Upper lobe of right lung (tissue), 1 donor: ENCODE measurements at regions not wholly inside any gene's neighbourhood (a gene's known extent, or its start where the extent isn't known, plus 50 kb on each side); places are given as distances from the start of the nearest gene placed in this dataset.

Source experiments
- ATAC-seq: fragments of 200-7000 bp; cut with Tn5 transposase; one replicate; pipeline ENCODE4 v1.9.1; 2020; ENCODE audit warnings: mild to moderate bottlenecking, moderate library complexity
- DNase-seq: peaks from one replicate; pipeline ENCODE4 v3.0.0-alpha.2; 2020
- H3K27ac ChIP-seq: fragments of 200-600 bp; one replicate; pipeline ENCODE4 v1.8.0; 2022
- H3K27me3 ChIP-seq: fragments of 200-600 bp; one replicate; pipeline ENCODE4 v1.8.0; 2022; ENCODE audit warnings: mild to moderate bottlenecking
- H3K36me3 ChIP-seq: fragments of 200-600 bp; one replicate; pipeline ENCODE4 v1.8.0; 2022
- H3K4me1 ChIP-seq: fragments of 200-600 bp; one replicate; pipeline ENCODE4 v1.8.0; 2022
- H3K4me3 ChIP-seq: fragments of 200-600 bp; one replicate; pipeline ENCODE4 v1.8.0; 2022; ENCODE audit warnings: mild to moderate bottlenecking
- H3K9me3 ChIP-seq: fragments of 200-600 bp; one replicate; pipeline ENCODE4 v1.8.0; 2022
- intact Hi-C: fragments of 100-400 bp; cut with DNase I; formaldehyde crosslinking; loops from one replicate; pipeline ENCODE4 v1.11.0; 2022
- TF ChIP-seq, protein P1 (sequence below): fragments of 200-600 bp; IDR thresholded peaks from one replicate; pipeline ENCODE4 v1.8.0; 2022; ENCODE audit warnings: antibody characterized with exemption
- donor health status: DM: no; HTN: yes; CAD: no; lungs with severe emphysema.

DNA sequence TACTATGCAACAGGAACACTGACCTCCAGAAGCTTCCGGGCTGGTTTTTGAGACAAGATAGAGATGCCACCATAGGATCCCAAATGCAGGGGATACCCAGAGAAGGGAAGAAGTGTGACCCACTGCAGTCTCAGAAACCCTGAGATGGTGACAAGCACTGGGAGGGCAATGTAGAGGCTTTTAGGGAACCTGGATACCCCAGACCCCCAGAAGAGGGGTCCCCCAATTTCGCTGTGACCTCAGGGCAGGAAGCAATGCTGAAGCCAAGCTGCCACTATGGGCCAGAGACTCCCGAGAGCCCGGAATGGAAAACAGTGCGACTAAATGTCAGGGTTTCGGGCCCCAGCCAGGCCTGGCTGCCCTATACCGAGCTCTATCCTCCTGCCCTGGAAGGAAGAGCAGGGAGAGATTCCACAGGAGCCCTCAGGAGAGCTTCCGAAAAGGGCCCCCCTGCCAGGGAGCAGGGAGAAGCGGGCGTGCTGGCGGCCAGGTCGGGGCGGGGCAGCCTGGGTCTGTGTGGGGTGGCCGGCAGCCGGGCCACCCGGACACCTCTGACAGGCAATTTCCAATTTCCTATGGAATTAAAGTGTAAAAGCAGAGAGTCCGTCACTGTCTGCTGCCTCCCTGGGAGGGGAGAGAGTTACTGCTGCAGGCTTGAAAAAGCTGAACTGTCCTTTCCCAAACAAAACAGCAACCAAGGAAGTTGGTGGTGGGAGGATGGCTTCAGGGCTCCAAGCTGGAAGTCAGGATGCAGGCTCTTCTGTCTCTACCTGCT lies 154.2 kb downstream of the FGF18 start:
- TF ChIP-seq, protein P1, sequence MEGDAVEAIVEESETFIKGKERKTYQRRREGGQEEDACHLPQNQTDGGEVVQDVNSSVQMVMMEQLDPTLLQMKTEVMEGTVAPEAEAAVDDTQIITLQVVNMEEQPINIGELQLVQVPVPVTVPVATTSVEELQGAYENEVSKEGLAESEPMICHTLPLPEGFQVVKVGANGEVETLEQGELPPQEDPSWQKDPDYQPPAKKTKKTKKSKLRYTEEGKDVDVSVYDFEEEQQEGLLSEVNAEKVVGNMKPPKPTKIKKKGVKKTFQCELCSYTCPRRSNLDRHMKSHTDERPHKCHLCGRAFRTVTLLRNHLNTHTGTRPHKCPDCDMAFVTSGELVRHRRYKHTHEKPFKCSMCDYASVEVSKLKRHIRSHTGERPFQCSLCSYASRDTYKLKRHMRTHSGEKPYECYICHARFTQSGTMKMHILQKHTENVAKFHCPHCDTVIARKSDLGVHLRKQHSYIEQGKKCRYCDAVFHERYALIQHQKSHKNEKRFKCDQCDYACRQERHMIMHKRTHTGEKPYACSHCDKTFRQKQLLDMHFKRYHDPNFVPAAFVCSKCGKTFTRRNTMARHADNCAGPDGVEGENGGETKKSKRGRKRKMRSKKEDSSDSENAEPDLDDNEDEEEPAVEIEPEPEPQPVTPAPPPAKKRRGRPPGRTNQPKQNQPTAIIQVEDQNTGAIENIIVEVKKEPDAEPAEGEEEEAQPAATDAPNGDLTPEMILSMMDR, result no peak
- intact Hi-C loops, result no loop called here
- H3K27ac ChIP-seq, result no peak overlapping the region
- no peaks in the 10 kb centered on the region for H3K36me3 ChIP-seq
- H3K4me3 ChIP-seq, result no peak overlapping the region
- H3K4me1 ChIP-seq, result peaks cover 2% of the 10 kb centered on the region
- H3K9me3 ChIP-seq, result peaks cover 5% of the 10 kb centered on the region
- DNase-seq, result no peak
- ATAC-seq, result no peak
- H3K27me3 ChIP-seq, result no peaks in the 10 kb centered on the region

DNA sequence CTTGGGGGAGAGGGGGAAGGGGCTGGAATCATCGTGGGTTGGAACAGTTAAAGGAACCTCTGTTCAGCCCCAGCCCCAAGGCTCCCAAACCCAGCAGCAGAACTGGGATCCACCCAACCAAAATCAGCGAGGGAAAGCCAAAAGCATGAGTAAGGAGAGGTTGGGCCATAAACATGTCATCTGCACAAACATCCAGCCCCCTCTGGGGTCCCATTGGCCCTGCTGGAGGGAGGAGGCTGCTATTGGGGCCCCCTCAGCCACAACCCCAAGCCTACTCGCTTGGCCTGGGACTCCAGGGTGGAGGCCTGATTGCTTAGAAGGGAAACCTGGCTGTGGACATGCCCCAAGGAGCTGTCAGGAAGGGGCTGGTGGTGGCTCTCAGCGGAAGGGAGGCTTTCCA lies 154.9 kb downstream of the FGF18 start:
- H3K4me1 ChIP-seq, result peaks cover 6% of the 10 kb centered on the region
- H3K27ac ChIP-seq, result no peak overlapping the region
- TF ChIP-seq, protein P1, result no peak
- DNase-seq, result no peak
- no peaks in the 10 kb centered on the region for H3K27me3 ChIP-seq
- intact Hi-C loops, result no loop called here
- ATAC-seq, result no peak
- H3K36me3 ChIP-seq, result no peaks in the 10 kb centered on the region
- H3K4me3 ChIP-seq, result no peak overlapping the region
- H3K9me3 ChIP-seq, result no peaks in the 10 kb centered on the region

DNA sequence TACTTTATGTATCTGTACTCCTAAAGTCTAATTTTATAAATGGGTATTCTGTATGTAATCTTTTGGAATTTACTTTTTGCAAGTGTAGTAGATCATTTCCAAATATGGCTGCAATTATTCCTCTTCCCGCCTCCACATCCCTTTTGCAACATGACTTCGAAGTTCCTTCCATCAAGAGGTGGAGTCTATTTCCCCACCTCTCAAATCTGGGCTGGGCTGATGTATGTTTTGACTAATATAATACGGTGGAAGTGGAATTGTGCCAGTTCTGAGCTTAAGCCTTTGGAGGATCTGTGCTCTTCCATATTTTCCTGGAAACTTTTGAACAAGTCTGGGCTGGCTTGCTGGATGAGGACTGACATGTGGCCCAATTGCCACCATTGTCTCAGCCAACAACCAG lies 155.9 kb downstream of the FGF18 start:
- no peaks in the 10 kb centered on the region for H3K27me3 ChIP-seq
- intact Hi-C loops, result no loop called here
- H3K4me1 ChIP-seq, result peaks cover 6% of the 10 kb centered on the region
- ATAC-seq (no peak), DNase-seq (no peak)
- H3K27ac ChIP-seq, result no peak overlapping the region
- no peak overlapping the region for H3K4me3 ChIP-seq
- TF ChIP-seq, protein P1, result no peak
- H3K9me3 ChIP-seq, result no peaks in the 10 kb centered on the region
- no peaks in the 10 kb centered on the region for H3K36me3 ChIP-seq

- no peak for ATAC-seq
- TF ChIP-seq, protein P1, result no peak
- no peak for DNase-seq
- peaks cover 8% of the 10 kb centered on the region for H3K4me1 ChIP-seq
- intact Hi-C loops, result no loop called here
- H3K36me3 ChIP-seq, result no peaks in the 10 kb centered on the region
- no peak overlapping the region for H3K27ac ChIP-seq
- H3K4me3 ChIP-seq, result no peak overlapping the region
- no peaks in the 10 kb centered on the region for H3K27me3 ChIP-seq
- no peaks in the 10 kb centered on the region for H3K9me3 ChIP-seq
Measured at GRCh38 chr5:171575808-171576207, 156.4 kb downstream of the FGF18 start.

- TF ChIP-seq, protein P1, result no peak
- DNase-seq, result no peak
- intact Hi-C loops, result no loop called here
Measured at GRCh38 chr5:171577042-171577758, 157.8 kb downstream of the FGF18 start.

More at GRCh38 chr5:171577042-171577758, 157.8 kb downstream of the FGF18 start:
- Histone ChIP-seq H3K4me1 (peaks cover 10% of the 10 kb centered on the region), H3K36me3 (no peaks in the 10 kb centered on the region), H3K27me3 (no peaks in the 10 kb centered on the region), H3K9me3 (no peaks in the 10 kb centered on the region), H3K27ac (no peak overlapping the region), H3K4me3 (no peak overlapping the region)
- ATAC-seq, result no peak
